HPDE6-E6E7 (cell line): ENCODE measurements at regions not wholly inside any gene's neighbourhood (a gene's known extent, or its start where the extent isn't known, plus 50 kb on each side); places are given as distances from the start of the nearest gene placed in this dataset.

Experiments used
- DNase-seq: peaks from one replicate; pipeline ENCODE4 v3.0.0; 2011; ENCODE audit warnings: missing footprints; ENCODE audit errors: extremely low spot score

DNA sequence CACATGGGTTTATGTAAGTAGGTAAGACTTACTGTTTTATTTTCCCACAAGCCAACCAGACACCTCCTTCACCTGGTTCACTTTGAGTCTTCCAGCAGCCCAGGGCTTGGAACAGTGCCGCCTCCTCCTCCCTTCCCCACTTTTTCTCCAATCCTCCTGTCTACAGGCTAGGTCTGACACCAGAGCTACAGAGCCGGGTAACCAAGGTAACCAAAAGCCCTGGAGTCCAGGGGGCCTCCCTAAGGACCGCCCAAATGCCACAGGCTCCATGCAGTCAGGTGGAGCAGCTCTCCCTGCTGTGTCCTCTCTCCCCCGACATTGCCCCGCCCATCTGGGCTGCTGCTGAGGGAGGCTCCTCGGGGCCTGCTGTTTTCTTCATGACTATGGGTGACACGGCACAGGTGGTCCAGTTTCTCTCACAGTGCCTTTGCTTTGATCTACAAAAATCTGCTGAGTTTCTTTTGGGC is 138.0 kb upstream of the EFNA5 start:
- DNase-seq: no peak

DNA sequence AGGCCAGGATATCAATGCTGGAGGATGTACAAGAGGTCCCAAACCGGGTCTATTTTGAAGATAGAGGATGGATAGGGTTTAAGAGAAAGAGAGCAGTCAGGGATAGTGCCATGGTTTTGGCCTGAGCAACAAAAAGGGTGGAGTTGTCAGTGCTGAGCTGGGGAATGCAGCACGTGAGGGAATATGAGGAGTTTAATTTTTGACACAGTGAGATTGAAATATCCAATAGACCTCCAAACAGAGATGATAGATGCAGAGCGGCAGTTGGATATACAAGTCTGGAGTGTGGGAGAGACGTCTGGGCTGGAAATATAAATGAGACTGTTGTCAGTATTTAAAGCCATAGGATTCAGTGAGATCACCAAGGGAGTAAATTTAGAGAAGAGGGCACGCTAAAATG is 136.7 kb upstream of the EFNA5 start:
- DNase-seq: no peak

DNA sequence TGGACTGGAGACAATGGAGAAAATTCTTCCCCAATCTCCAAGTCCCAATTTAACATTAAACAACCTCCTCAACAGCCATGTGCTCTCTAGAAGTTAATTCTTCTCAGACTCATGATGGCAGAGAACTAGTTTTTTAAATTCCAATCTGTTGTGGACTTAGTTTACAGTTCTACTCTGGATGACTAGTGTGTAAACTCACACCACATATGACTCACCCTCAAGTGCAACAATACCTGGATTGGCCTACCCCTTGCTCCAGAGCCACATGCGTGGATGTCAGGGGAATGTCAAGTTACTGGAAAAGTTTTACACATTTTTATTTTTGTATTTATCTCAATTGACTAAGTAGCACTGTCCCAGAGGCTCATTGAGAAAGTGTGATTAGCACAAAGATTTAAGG is 136.0 kb upstream of the EFNA5 start:
- DNase-seq: peak; percentile 79

DNA sequence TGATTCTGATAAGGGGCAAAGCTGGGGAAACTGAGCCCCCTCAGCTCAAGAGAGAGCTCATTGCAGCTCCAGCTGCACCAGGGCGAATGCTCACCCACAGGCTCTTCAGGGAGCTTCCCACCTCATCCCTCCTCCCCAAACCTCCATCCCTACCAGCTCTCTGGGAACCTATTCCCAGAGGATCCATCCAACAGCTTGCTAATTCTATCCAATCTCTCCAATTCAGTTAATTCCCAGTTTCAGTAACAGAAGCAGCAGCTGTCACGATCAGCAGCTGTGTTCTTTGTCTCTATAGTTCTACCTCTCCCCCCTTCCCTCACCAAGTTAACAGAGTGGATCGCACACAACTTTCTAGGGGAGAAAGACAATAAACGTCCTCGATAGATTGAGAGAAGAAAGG is 135.5 kb upstream of the EFNA5 start:
- no peak for DNase-seq

DNA sequence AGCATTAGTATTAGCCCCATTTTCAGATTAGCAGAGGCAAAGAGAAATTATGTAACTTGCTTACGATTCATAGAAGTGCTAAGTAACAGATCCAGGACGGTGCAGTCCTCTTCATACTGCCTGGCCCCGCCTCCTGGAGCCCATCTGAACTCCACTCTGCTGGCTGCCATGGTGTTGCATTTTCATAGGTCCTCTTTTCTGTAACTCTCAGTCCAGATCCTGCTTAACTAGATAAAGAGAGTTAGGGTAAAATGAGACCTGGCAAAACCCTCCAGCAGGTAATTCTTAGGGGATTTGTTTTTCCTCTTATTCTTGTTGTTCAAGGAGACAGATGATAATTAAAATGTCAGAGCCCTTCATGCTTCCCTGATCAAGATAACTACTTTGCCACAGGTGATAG is 135.1 kb upstream of the EFNA5 start:
- DNase-seq: no peak

DNA sequence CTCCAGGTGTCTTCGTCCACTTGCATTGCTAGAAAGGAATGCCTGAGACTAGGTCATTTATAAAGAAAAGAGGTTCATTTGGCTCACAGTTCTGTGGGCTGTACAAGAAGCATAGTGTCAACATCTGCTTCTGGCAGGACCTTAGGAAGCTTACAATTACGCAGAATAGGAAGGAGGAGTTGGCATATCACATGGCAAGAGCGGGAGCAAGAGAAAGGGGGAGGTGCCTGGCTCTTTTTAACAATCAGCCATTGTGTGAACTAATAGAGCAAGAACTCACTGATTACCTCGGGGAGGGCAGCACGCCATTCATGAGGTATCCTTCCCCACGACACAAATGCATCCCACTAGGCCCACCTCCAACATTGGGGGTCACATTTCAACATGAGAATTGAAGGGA is 134.4 kb upstream of the EFNA5 start:
- no peak for DNase-seq

DNA sequence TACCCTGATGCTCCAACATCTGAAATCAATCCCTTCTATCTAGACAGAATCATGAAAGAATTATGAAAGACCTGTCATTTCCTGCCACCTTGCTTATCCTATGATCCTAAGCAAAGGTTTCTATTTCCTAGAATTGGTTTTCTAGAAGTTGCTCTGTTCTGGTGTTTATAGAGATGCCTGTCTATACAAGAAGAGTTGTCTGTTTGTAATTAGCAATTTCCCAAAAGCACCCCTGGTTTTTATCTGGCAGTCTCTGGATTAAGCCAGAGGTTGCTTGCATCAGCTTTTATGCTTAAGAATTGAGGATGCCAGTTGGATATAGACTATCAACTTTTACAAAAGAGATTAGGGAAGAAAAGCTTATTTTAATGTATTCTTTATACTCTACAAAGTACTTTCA is 133.0 kb upstream of the EFNA5 start:
- DNase-seq: no peak

DNA sequence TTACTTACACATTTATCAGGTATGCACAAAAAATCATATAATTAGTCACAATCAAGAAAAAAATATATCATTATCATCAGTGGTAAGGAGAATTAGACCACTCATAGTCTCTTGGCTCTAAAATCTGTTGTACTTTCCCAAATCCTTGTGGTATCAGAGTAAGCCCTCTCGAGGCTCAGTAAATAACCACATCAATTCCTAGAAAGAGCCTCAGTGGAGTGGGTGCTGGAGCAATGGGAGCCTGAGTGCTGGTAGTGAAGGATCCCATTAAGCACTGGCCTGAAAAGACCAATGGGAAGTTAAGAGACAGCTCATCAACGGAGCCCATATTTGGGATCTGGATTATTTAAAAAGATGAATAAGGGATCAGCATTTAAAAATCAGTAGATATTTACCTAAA is 130.3 kb upstream of the EFNA5 start:
- no peak for DNase-seq

DNA sequence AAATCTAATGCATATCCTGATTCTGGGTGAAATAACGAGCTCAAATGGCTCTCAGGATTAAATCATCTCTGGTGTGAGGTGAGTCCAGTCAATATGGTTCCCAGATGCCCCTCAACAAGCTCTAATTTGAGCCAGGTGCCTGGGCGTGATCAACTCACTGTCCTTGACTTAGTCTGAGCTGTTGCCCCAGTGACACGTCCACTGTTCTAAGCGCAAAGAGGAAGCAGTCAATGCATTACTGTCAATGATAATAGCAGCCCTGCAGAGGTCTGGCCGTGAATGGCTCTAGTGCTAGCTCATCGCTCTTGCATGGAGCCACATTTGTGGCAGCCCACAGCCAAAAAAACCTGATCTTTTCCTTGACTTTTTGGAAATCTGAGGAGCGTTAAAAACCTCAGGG is 128.6 kb upstream of the EFNA5 start:
- no peak for DNase-seq

DNA sequence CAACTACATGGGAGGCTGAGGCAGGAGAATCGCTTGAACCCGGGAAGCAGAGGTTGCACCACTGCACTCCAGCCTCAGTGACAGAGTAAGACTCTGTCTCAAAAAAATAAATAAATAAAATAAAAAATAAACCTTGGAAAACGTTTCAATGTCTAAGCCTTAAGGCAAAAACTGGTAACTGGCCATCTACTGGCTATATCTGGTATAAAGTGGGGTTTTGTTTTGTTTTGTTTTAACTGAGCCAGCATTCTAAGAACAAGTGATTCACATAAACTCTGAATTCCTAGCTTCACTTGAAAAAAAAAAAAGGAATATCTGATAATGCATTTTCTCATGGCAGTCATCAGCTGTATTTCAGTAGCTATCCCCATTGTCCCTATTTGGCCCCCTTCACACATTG is 126.1 kb upstream of the EFNA5 start:
- no peak for DNase-seq

DNA sequence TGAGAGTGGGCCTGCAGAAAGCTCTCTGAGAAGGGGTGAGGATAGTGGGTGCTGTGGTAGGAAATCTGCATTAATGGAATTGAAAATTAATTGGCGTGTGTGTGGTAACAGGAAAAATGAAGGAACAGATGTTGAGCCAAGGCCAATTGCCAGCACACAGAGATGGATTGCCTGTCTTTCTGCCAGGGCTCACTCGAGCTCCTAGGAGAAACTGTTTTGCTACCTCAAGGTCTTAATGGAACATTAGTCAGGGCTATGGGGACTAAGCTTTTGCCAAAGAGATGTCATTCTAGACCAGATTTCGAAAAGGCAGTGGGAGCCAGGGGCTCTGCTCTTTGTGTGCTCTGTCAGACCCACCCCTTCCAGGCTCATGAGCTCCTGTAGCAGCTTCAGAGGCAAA is 124.0 kb upstream of the EFNA5 start:
- DNase-seq: no peak

DNA sequence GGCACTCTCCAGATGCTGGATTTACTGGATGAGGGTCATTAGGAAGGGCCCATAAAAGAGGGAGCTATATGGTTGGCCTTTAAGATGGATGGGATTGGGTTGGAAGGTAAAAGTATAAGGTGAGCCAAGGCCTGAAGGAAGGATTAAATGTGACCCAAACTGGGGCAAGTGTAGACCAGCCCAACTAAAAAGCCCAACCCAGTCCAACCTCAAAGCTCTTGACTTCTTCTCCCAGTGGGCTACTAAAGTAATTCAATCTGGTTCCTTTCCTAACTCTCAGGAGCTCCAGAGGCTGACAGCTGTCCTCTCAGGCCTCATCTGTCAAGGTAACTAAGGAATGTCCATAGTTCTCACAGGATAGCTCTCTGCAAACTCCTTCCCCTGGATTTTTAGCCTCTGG is 122.2 kb upstream of the EFNA5 start:
- no peak for DNase-seq

DNA sequence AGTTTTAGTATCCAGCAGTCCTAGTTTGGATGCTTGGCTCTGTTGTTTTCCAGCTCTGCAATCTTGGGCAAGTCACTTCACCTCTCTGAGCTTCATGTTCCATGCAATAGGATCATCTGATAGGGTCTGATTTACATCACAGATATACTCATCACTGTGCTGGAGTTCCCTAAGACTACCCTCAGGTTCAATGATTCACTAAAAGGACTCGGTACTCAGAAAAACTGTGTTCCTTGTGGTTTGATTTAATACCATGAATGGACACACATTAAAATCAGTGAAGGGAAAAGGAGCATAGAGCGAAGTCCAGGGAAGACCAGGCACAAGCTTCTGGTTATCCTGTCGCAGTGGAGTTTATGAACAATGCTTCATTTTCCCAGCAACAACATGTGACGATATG is 119.9 kb upstream of the EFNA5 start:
- DNase-seq: no peak

DNA sequence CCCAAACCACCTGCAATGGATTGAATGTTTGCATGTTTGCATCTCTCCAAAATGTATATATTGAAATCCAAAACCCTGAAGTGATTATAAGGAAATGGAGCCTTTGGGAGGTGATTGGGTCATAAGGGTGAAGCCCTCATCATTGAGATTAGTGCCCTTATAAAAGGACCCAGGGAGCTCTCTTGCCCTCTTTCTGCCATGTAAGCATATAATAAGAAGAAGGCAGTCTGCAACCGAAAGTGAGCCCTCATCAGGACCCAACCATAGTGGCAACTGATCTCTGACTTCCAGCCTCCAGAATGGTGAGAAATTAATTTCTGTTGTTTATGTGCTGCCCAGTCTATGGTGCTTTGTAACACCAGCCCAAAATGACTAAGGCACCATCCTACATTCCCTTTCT is 115.7 kb upstream of the EFNA5 start:
- DNase-seq: no peak

DNA sequence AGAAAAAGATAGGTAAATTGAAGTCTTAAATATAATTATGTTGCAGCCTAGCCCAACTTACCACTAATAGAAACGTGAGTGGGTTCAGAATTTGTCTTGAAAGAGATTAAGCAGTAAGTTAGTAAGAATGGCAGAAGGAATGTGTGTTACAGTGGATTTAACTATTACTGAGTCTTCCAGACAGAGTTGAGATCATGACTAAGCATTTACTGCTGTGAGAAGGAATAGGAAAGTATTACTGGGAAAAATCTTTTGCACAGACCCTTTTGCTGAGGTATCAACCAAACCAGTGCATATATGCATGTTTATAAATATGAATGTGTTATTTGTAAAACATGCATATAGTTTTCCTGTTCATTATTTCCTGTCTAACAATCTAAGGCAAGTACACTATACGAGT is 112.8 kb upstream of the EFNA5 start:
- DNase-seq: no peak

DNA sequence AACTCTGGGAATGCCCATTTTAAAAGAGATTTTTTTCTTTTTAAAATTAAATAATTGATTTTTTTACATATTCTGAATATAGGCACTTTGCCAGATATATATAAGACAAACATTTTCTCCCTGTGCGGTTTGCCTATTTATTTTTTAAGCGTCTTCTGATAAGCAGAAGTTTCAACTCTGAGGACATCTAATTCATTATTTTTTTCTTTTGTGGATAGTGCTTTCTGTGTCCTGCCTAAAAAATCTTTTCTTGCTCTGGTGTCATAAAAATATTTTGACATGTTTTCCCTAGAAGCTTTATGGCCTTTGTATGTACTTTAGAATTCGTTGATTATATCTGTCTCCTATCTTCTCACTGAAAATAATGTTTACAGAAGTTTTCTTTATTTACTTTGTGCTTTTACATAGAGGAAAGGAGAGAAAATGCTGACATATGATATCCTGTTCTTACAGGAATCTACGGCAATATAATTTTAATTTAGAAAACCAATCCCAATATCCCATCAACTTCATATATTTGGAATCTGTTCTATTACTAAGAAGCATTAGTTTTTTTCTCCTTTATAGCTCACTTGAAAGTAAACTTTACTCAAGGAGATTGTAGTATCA is 111.9 kb upstream of the EFNA5 start:
- DNase-seq: no peak

DNA sequence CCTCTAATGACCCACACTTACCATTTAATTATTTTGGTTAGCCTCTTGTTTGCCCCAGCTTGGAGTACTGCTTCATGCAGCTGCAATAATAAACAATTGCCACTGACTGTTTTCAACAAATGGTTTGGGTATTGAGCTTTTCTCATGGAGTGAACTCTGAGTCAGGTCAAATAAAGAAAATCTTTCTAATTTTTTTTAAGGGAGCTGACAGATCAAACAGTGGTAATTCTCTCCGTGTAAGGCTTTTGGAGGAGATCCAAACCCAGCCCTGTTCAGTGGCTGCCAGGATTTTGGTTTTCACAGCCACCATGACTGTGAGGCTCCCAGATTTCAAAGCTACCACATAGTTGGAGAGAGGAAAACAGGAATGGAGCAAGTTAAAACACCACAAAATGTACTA is 110.7 kb upstream of the EFNA5 start:
- DNase-seq: no peak

DNA sequence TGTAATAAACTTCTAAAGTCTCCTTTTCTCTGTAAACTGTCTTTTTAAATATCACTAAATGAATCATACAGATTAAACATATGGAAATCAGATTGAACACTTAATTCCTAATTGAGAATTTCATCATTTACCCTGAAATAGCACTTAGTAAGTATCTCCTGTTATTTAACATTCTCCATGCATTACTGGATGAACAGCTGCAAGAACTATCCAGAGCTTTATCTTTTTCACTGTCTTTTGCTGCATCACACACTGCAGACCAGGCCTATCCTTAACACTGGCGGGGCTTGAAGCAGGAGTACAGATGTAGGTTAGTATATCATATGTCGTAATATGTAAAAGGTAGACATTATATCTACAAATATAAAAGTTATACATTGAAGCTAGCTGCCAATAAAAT is 108.7 kb upstream of the EFNA5 start:
- DNase-seq: no peak

DNA sequence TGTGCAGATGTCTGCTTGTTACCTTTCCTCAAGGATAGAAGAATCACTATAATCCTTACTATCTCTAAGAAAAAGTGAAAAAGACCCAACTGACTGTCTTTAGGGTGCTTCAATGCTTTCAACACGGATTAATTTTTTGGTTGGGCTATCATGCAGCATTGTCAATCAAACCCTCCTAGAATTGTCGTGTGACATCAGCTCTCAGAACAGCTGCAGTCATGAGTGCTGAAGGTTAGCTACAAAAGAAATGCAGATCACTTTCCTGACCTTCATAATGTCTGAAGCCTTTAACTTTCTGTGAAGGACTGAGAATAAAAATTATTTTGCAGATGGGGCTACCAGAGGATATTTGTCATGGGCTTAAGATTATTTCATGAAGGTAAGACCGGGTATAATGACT is 107.9 kb upstream of the EFNA5 start:
- DNase-seq: no peak

DNA sequence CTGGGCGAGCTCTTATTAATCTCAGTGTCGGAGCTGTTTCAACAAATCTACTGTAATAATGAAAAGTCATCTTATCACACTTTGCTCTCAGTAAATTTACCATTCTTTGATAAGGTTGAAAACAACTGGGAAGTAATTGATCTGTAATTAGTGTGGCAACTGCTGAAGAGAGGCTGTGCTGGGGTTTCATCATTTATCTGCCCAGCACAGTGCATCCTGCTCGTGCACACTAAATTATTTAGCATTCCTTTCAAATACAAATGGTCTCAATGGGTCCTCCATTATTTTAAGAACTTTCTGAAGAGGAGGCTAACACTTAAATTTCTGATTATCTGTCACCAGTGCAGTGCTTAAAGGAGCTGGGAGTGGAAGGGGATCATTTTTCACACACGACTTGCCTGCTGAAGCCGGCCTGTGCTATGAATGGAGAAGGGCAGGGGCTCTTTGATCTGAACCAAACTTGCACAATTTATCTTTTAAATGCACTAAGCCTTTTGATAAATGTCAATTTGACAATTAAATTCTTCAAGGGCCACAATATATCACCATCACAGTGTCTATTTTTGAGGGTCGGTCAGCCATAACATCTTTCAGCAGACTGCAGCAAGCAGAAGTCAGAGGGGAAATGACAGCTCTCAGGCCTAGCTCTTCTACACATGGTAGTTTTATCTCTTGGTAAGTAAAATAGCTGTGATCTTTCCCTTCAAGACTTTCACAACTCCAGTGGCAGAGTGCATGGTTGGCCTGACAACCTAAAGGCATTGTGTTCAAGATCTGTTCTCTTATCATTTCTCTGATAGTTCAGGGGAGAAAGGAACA is 106.4 kb upstream of the EFNA5 start:
- no peak for DNase-seq

DNA sequence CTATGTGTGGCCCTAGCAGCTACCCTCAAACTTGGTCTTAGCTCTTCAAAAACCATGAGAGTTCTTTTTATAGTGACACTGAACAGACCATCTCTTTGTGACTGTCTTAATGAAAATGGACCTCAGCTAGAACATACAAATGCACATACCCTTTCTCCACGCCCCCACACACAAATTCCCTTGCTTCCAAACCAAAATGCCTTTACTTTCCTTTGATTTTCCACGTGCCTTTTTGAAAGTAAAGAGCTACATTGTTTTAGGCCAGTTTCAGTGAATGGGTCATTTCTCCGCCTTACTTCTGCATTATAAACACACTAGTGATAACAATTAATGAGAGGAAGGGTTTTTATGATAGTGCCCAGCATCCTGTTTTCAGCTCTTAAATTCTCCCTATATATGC is 105.8 kb upstream of the EFNA5 start:
- DNase-seq: no peak

DNA sequence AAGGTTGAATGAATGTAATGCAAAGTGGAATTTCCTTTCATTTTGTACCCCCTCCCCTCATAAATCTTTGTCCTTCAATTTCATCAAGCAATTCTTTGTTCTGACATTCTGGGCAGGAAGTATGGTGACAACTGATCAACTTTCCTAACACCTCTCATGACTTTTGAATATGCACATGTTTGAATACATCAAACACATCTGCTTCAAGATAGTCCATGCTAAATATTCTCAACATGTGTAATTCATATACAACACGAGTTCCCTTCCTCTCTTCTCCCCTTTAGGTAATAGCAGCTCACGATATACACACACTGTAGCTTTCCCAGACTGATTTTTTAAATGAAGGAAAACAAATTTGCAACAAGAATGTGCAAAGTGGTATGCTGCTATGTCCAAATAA is 103.6 kb upstream of the EFNA5 start:
- no peak for DNase-seq

DNA sequence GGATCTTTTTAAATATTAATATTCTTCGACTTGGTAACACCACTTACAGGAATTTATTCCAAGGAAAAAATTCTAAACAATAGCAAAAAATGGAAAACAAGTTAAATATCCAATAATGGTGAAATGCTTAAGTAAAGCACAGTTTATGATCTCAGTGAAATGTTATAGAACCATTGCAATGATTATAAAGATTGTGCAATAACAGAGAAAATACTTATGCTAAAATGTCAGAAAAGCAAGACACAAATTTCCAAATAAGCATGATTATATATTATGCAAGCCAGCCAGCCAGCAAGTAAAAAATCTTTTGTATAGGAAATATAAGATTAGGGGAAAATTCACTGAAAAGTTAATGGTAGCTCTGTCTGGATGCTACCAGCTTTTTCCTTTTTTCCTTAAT is 102.7 kb upstream of the EFNA5 start:
- DNase-seq: no peak
